IPS-NIHi7 (cell line): ENCODE measurements at regions not wholly inside any gene's neighbourhood (a gene's known extent, or its start where the extent isn't known, plus 50 kb on each side); places are given as distances from the start of the nearest gene placed in this dataset.

Experiments
- DNase-seq: peaks from one replicate; pipeline ENCODE4 v3.0.0; 2012; ENCODE audit warnings: mixed read lengths; ENCODE audit errors: extremely low spot score

GRCh38 chr2:20914087-20914486 lies 91.2 kb upstream of the LDAH start:
- DNase-seq = no peak

- no peak for DNase-seq
Measured at GRCh38 chr2:20913491-20913890, 90.6 kb upstream of the LDAH start.

- DNase-seq = no peak
Measured at GRCh38 chr2:20900052-20900636, 77.2 kb upstream of the LDAH start.

GRCh38 chr2:20897874-20898453 lies 75.1 kb upstream of the LDAH start:
- DNase-seq = no peak

- no peak for DNase-seq
Measured at GRCh38 chr2:20897047-20897446, 74.1 kb upstream of the LDAH start.

GRCh38 chr2:20884829-20885228 lies 61.9 kb upstream of the LDAH start:
- DNase-seq = no peak

- DNase-seq = no peak
Measured at GRCh38 chr2:20882466-20883170, 59.7 kb upstream of the LDAH start.

- no peak for DNase-seq
Measured at GRCh38 chr2:20880221-20880771, 57.4 kb upstream of the LDAH start.

- DNase-seq = no peak
Measured at GRCh38 chr2:20879221-20879620, 56.3 kb upstream of the LDAH start.

- DNase-seq = no peak
Measured at GRCh38 chr2:20877960-20878359, 55.1 kb upstream of the LDAH start.
